K562 (cell line): ENCODE measurements at regions not wholly inside any gene's neighbourhood (a gene's known extent, or its start where the extent isn't known, plus 50 kb on each side); places are given as distances from the start of the nearest gene placed in this dataset.

ENCODE experiments used
- ATAC-seq: fragments of 200-7000 bp; cut with Tn5 transposase; 3 replicates; pipeline ENCODE4 v1.9.1; 2020; ENCODE audit warnings: moderate library complexity
- BruUV-seq: library from RNA; stranded (reverse); fragments of 400-500 nt; replicated peaks from 2 replicates; lab custom pipeline; 2021; lab: Mats Ljungman, UMichigan
- CTCF ChIA-PET: fragments of 300-600 bp; formaldehyde crosslinking; extraction: SDS; loops from one replicate; lab custom pipeline; 2021; ENCODE audit warnings: low intra/inter-chr PET ratio; lab: Yijun Ruan, JAX
- POLR2A ChIA-PET: fragments of 300-600, 350-650 bp; sonication (Branson Sonifier 250); formaldehyde crosslinking; extraction: SDS; loops from one replicate; lab custom pipeline; 2021; ENCODE audit warnings: antibody characterized with exemption, inconsistent platforms; lab: Yijun Ruan, JAX
- DNase-seq, 4 experiments: peaks; one replicate each; pipeline versions ENCODE4 v3.0.0 to v3.0.0-alpha.2; 2011 to 2018; ENCODE audit warnings: low spot score in 3 of 4, mixed read lengths in 3 of 4; ENCODE audit errors: extremely low read depth in 1 of 4
- FAIRE-seq: peaks from 2 replicates; lab custom pipeline; 2011; peaks lifted over from hg19 to GRCh38; lab: Jason Lieb, UNC
- H2AFZ ChIP-seq: 2 replicates; pipeline ENCODE4 v1.6.0; 2011; ENCODE audit warnings: low read depth, low read length, control low read depth, inconsistent platforms
- H3K27ac ChIP-seq: fragments of 200-600 bp; 3 replicates; pipeline ENCODE4 v1.8.0; 2011; ENCODE audit warnings: low read depth, mild to moderate bottlenecking, control low read depth, inconsistent platforms, low read length, moderate library complexity, mixed read lengths; ENCODE audit errors: extremely low read depth
- H3K27me3 ChIP-seq, 2 experiments: fragments of 300-600 bp in 1 of 2; 2 replicates in 1 of 2; 3 replicates in 1 of 2; pipeline versions ENCODE4 v1.6.0 to v1.8.0; 2011; ENCODE audit warnings: inconsistent platforms in 2 of 2, low read length in 2 of 2, mild to moderate bottlenecking in 1 of 2, mixed read lengths in 1 of 2, moderate library complexity in 1 of 2; ENCODE audit not compliant: control insufficient read depth in 2 of 2, insufficient read depth in 2 of 2
- H3K36me3 ChIP-seq: fragments of 300-600 bp; 3 replicates; pipeline ENCODE4 v1.8.0; 2011; ENCODE audit warnings: mild to moderate bottlenecking, low read length, inconsistent platforms; ENCODE audit not compliant: control insufficient read depth, insufficient read depth
- H3K4me1 ChIP-seq, 2 experiments: fragments of 200-600 bp in 1 of 2; replicated peaks in 1 of 2; 2 replicates in 1 of 2; 3 replicates in 1 of 2; pipeline versions ENCODE4 v1.5.1 to v1.8.0; 2011; ENCODE audit warnings: inconsistent platforms in 2 of 2, low read length in 2 of 2, mild to moderate bottlenecking in 1 of 2, mixed read lengths in 1 of 2, moderate library complexity in 1 of 2; ENCODE audit not compliant: control insufficient read depth in 2 of 2, insufficient read depth in 2 of 2
- H3K4me2 ChIP-seq: 2 replicates; pipeline ENCODE4 v1.6.1; 2011; ENCODE audit warnings: low read length, control low read depth, inconsistent platforms, mixed read lengths; ENCODE audit not compliant: insufficient read depth
- H3K4me3 ChIP-seq: fragments of 200-600 bp; sonication (generic), shearing (Covaris generic); 2 replicates; pipeline ENCODE4 v1.5.1; 2016; ENCODE audit warnings: control low read depth, inconsistent platforms
- H3K79me2 ChIP-seq: fragments of 200-600 bp; 3 replicates; pipeline ENCODE4 v1.8.0; 2011; ENCODE audit warnings: low read length, inconsistent platforms; ENCODE audit not compliant: control insufficient read depth, insufficient read depth
- H3K9ac ChIP-seq, 2 experiments: 2 replicates each; pipeline versions ENCODE4 v1.6.0 to v1.6.1; 2011; ENCODE audit warnings: low read depth in 2 of 2, low read length in 2 of 2, control low read depth in 1 of 2, inconsistent platforms in 1 of 2, mild to moderate bottlenecking in 1 of 2, mixed read lengths in 1 of 2; ENCODE audit not compliant: insufficient read depth in 1 of 2
- H3K9me1 ChIP-seq: one replicate; pipeline ENCODE4 v1.6.0; 2011; ENCODE audit warnings: inconsistent platforms, mild to moderate bottlenecking, low read length, moderate library complexity; ENCODE audit not compliant: control insufficient read depth, insufficient read depth
- H3K9me3 ChIP-seq: replicated peaks from 2 replicates; pipeline ENCODE4 v1.5.1; 2011; ENCODE audit warnings: low read depth, low read length, inconsistent platforms; ENCODE audit not compliant: control insufficient read depth, insufficient read depth
- H4K20me1 ChIP-seq: replicated peaks from 2 replicates; pipeline ENCODE4 v1.6.1; 2011; ENCODE audit warnings: low read length, inconsistent platforms, mixed read lengths; ENCODE audit not compliant: control insufficient read depth, insufficient read depth
- FUS ChIP-seq: fragments of 200-400 bp; formaldehyde crosslinking; optimal IDR thresholded peaks from 2 replicates; pipeline ENCODE3; 2017; ENCODE audit warnings: low read depth, low read length
- HIVEP1 ChIP-seq: fragments of 250-450 bp; sonication (Bioruptor Pico); IDR thresholded peaks from 2 replicates; pipeline ENCODE4 v1.4.0; 2020; ENCODE audit warnings: mild to moderate bottlenecking
- HNRNPLL ChIP-seq: fragments of 200-400 bp; formaldehyde crosslinking; IDR thresholded peaks from 2 replicates; pipeline ENCODE4 v1.6.1; 2017; ENCODE audit warnings: low read length, low read depth, mild to moderate bottlenecking; ENCODE audit not compliant: poor library complexity, severe bottlenecking
- ILF3 ChIP-seq: fragments of 450-650 bp; IDR thresholded peaks from 2 replicates; pipeline ENCODE4 v1.6.1; 2018; ENCODE audit warnings: antibody characterized with exemption, mild to moderate bottlenecking, moderate library complexity, borderline replicate concordance
- PHF8 ChIP-seq: fragments of 200-600 bp; sonication (generic); IDR thresholded peaks from 2 replicates; pipeline ENCODE4 v1.6.1; 2012; ENCODE audit warnings: mixed run types, mild to moderate bottlenecking, inconsistent platforms, low read length, moderate library complexity, borderline replicate concordance
- POLR2A ChIP-seq: fragments of 450-650 bp; conservative IDR thresholded peaks from 2 replicates; pipeline ENCODE4 v1.6.1; 2016
- POU5F1 ChIP-seq: fragments of 150-350 bp; IDR thresholded peaks from 2 replicates; pipeline ENCODE4 v1.6.1; 2014; ENCODE audit warnings: borderline replicate concordance, low read length, low read depth, mild to moderate bottlenecking; ENCODE audit not compliant: partially characterized antibody
- RBFOX2 ChIP-seq: fragments of 200-400 bp; formaldehyde crosslinking; IDR thresholded peaks from 2 replicates; pipeline ENCODE4 v1.6.1; 2017; ENCODE audit warnings: low read depth, mild to moderate bottlenecking, low read length, moderate library complexity
- RBM39 ChIP-seq: fragments of 200-400 bp; formaldehyde crosslinking; optimal IDR thresholded peaks from 2 replicates; pipeline ENCODE3; 2018; ENCODE audit warnings: low read depth, low read length
- SIN3B ChIP-seq: fragments of 450-650 bp; IDR thresholded peaks from 2 replicates; pipeline ENCODE4 v1.6.1; 2017; ENCODE audit warnings: low read depth, mild to moderate bottlenecking, moderate library complexity
- SIRT6 ChIP-seq: IDR thresholded peaks from one replicate; pipeline ENCODE4 v1.6.1; 2012; ENCODE audit warnings: low read depth, mild to moderate bottlenecking, control low read depth, inconsistent platforms, low read length, moderate library complexity
- SIX5 ChIP-seq, 2 experiments: IDR thresholded peaks; 2 replicates each; pipeline ENCODE4 v1.6.1; 2011; ENCODE audit warnings: low read length in 2 of 2, borderline replicate concordance in 1 of 2, low read depth in 1 of 2, mild to moderate bottlenecking in 1 of 2, moderate library complexity in 1 of 2; ENCODE audit not compliant: insufficient read depth in 1 of 2
- ZNF384 ChIP-seq: IDR thresholded peaks from 2 replicates; pipeline ENCODE4 v1.6.1; 2012; ENCODE audit warnings: low read depth, low read length, improper control_type of control experiment
- WGBS: fragments of 100-300 bp; shearing (Covaris generic); methylation state at CpG from one replicate; pipeline ENCODE4 v1.1.6; 2016; ENCODE audit warnings: low coverage, mixed read lengths; ENCODE audit not compliant: insufficient coverage; ENCODE audit errors: missing lambda C conversion rate; 5-methylcytosine and 5-hydroxymethylcytosine counted together
- in situ Hi-C: fragments of 300-500 bp; cut with MboI; formaldehyde crosslinking; loops from 4 replicates; pipeline ENCODE4 v1.15.0; 2018; ENCODE audit warnings: inconsistent platforms, mixed read lengths
- intact Hi-C: fragments of 100-400 bp; cut with micrococcal nuclease; formaldehyde crosslinking; loops from 2 replicates; pipeline ENCODE4 v1.14.2; 2022
- TF ChIP-seq, protein P1 (sequence below): fragments of 250-450 bp; sonication (Bioruptor Pico); IDR thresholded peaks from 2 replicates; pipeline ENCODE4 v1.5.0; 2021
- TF ChIP-seq, protein P2 (sequence below): sonication (generic); formaldehyde crosslinking; IDR thresholded peaks from 2 replicates; pipeline ENCODE4 v1.8.0; 2023; ENCODE audit warnings: mild to moderate bottlenecking, missing genetic modification reagents

DNA sequence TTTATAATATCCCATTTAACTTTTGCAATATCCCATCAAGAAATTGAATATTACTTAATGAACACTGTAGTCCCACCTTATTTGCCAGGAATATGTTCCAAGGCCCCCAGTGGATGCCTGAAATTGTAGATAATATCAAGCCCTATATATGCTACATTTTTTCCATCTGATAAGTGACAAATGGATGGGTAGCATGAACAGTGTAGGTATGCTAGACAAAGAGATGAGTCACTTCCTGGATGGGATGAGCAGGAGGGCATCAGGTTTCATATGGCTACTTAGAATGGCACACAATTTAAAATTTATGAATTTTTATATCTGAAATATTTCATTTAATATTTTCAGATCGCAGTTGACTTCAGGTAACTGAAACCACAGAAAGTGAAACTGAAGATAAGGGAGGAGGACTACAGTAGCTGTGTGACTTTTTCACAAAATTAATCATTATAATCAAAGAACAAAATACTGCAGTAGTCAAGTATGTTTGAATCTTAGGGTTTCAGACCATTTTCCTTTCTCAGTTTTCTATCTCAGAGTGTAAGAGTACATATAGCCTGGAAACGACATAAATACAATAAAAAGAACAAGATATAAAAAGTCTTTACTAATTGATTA lies 636.4 kb upstream of the ARRDC3 start:
- DNase-seq, result no peak
- TF ChIP-seq ILF3 (no peak), POLR2A (no peak), FUS (no peak), ZNF384 (no peak), RBFOX2 (no peak)
- TF ChIP-seq, protein P1, sequence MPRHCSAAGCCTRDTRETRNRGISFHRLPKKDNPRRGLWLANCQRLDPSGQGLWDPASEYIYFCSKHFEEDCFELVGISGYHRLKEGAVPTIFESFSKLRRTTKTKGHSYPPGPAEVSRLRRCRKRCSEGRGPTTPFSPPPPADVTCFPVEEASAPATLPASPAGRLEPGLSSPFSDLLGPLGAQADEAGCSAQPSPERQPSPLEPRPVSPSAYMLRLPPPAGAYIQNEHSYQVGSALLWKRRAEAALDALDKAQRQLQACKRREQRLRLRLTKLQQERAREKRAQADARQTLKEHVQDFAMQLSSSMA (CRISPR knock-in tag), result no peak
- BruUV-seq, result no TSS peak

DNA sequence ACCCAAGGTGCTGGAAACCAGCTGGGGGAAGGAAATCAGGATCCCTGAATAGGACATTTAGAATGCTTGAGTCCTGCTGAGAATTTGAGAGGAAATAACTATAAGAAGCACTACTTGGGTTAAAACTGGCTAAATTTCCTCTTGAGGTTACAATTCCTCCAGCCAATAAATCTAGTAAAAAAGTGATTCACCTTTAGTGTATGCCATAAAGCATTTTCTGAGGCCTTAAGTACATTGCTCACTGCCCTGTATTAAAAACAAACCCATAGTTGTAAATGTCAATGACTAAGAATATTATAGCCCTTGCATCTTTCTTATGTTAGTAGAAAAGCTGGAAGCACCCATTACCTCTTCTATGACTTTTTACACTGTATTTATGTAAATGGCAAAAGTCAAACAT lies 634.7 kb upstream of the ARRDC3 start:
- H3K9me1 ChIP-seq, result no peaks in the 10 kb centered on the region
- TF ChIP-seq HIVEP1 (CRISPR knock-in tag), result no peak
- TF ChIP-seq, protein P2, sequence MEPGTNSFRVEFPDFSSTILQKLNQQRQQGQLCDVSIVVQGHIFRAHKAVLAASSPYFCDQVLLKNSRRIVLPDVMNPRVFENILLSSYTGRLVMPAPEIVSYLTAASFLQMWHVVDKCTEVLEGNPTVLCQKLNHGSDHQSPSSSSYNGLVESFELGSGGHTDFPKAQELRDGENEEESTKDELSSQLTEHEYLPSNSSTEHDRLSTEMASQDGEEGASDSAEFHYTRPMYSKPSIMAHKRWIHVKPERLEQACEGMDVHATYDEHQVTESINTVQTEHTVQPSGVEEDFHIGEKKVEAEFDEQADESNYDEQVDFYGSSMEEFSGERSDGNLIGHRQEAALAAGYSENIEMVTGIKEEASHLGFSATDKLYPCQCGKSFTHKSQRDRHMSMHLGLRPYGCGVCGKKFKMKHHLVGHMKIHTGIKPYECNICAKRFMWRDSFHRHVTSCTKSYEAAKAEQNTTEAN (CRISPR knock-in tag), result no peak
- no peak for TF ChIP-seq SIX5 (IDR thresholded peaks at IDR 0.05; ENCODE audit: borderline replicate concordance in 1 of 2, insufficient read depth in 1 of 2, low read depth in 1 of 2, low read length in 2 of 2)
- no peak for TF ChIP-seq HNRNPLL
- no peak for TF ChIP-seq POU5F1
- TF ChIP-seq PHF8, result no peak
- TF ChIP-seq SIN3B, result no peak
- TF ChIP-seq RBM39, result no peak
- TF ChIP-seq SIRT6, result no peak
- TF ChIP-seq, all 486 proteins: peak for 0
- POLR2A ChIA-PET, result no interaction called here
- H2AFZ ChIP-seq, result no peak overlapping the region
- H3K4me3 ChIP-seq, result no peak overlapping the region
- FAIRE-seq (no peak), ATAC-seq (no peak), DNase-seq (no peak)
- H3K27me3 ChIP-seq, result no peaks in the 10 kb centered on the region
- no peaks in the 10 kb centered on the region for H3K79me2 ChIP-seq
- no TSS peak for BruUV-seq
- intact Hi-C loops (no loop called here), in situ Hi-C loops (no loop called here)
- H3K9me3 ChIP-seq, result no peaks in the 10 kb centered on the region; the same call in 1 of the 2 replicates
- H4K20me1 ChIP-seq, result no peaks in the 10 kb centered on the region
- CTCF ChIA-PET, result no interaction called here
- no peaks in the 10 kb centered on the region for H3K36me3 ChIP-seq
- H3K9ac ChIP-seq, result no peak overlapping the region
- H3K4me1 ChIP-seq, result no peaks in the 10 kb centered on the region
- no peak overlapping the region for H3K27ac ChIP-seq
- no peak overlapping the region for H3K4me2 ChIP-seq

More for the DNA sequence above, 636.4 kb upstream of the ARRDC3 start:
- no peak overlapping the region for H2AFZ ChIP-seq
- in situ Hi-C loops, result no loop called here
- H3K9me3 ChIP-seq, result no peaks in the 10 kb centered on the region; the same call in 1 of the 2 replicates
- no peaks in the 10 kb centered on the region for H3K79me2 ChIP-seq
- H4K20me1 ChIP-seq, result no peaks in the 10 kb centered on the region
- no peak for FAIRE-seq
- intact Hi-C loops, result no loop called here
- H3K4me3 ChIP-seq, result no peak overlapping the region
- H3K27me3 ChIP-seq, result no peaks in the 10 kb centered on the region
- CTCF ChIA-PET, result no interaction called here
- 3% methylated on average over 2 of the region's 2 CpGs for WGBS
- H3K9me1 ChIP-seq, result no peaks in the 10 kb centered on the region
- H3K36me3 ChIP-seq, result no peaks in the 10 kb centered on the region
- ATAC-seq, result no peak
- POLR2A ChIA-PET, result no interaction called here
- no peak overlapping the region for H3K9ac ChIP-seq
- no peak overlapping the region for H3K4me2 ChIP-seq
- no peaks in the 10 kb centered on the region for H3K4me1 ChIP-seq
- H3K27ac ChIP-seq, result no peak overlapping the region
